Stimulated activated CD4-positive, alpha-beta T cell treated with anti-CD3 and anti-CD28 coated beads, Interleukin-15, amount 100 ng/mL, for 48 hours (primary cell): ENCODE measurements at regions not wholly inside any gene's neighbourhood (a gene's known extent, or its start where the extent isn't known, plus 50 kb on each side); places are given as distances from the start of the nearest gene placed in this dataset.

Experiments
- DNase-seq, 2 donors: peaks; one replicate each; pipeline ENCODE4 v3.0.0-alpha.2; 2020; ENCODE audit warnings: low read depth in 2 of 2

GRCh38 chr4:180866933-180867643 lies 1376.1 kb upstream of the TENM3 start:
- no peak for DNase-seq

DNA sequence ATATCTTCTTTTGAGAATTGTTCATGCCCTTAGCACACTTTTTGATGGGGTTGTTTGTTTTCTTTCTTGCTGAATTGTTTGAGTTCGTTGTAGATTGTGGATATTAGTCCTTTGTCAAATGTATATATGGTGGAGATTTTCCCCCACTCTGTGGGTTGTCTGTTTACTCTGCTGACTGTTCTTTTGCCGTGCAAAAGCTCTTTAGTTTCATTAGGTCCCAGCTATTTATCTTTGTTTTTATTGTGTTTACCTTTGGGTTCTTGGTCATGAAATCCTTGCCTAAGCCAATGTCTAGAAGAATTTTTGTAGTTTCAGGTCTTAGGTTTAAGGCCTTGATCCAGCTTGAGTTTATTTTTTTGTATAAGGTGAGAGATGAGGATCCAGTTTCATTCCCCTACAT lies 1372.6 kb upstream of the TENM3 start:
- DNase-seq, result no peak

DNA sequence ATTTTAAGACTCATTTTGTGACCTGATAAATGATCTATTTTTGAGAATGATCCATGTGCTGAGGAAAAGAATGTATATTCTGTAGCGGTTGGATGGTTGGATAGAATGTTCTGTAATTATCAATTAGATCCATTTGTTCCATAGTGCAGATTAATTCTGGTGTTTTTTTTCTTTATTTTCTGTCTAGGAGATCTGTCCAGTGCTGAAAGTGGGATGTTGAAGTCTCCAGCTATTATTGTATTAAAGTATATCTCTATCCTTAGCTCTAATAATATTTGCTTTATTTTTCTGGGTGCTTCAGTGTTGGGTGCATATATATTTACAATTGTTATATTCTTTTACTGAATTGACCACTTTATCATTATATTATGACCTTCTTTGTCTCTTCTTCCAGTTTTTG lies 1344.9 kb upstream of the TENM3 start:
- no peak for DNase-seq

DNA sequence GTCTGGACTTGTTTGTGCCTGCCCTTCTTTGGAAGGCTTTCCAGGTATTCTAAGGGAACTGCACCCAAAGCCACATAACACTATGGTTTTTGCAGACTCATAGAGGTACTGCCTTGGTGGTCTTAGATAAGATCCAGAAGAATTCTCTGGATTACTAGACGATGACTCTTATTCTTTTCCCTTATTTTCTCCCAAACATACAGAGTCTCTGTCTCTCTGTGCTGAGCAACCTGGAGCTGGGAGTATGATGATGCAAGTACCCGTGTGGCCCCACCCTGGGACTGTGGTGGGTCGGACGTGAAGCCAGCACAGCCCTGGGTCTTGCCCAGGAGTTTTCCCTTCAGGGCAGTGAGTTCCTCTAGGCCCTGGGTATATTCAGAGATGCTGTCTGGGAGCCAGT lies 1342.4 kb upstream of the TENM3 start:
- DNase-seq, result no peak

GRCh38 chr4:180909279-180909678 lies 1333.9 kb upstream of the TENM3 start:
- DNase-seq, result no peak

- no peak for DNase-seq
Observed at GRCh38 chr4:180913750-180914149, 1329.5 kb upstream of the TENM3 start.

- no peak for DNase-seq
Observed at GRCh38 chr4:180923486-180923885, 1319.7 kb upstream of the TENM3 start.

DNA sequence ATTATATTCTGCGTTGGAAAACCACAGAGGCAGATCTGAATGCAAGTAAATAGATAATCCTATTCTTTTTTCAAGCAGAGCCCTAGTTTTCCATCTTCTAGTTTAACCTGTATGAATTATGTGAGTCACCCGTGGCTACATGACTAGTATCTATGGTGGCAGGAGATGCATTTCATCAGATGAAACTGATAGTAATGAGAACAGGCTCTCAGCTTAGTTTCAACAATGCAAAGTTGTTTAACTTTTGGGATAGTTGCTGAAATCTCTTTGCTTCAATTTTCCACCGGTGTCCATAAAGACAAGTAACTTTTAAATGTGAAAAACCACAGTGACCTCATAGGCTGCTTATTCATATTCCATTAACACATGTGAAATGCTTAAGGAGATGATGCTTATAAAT lies 1317.4 kb upstream of the TENM3 start:
- no peak for DNase-seq

DNA sequence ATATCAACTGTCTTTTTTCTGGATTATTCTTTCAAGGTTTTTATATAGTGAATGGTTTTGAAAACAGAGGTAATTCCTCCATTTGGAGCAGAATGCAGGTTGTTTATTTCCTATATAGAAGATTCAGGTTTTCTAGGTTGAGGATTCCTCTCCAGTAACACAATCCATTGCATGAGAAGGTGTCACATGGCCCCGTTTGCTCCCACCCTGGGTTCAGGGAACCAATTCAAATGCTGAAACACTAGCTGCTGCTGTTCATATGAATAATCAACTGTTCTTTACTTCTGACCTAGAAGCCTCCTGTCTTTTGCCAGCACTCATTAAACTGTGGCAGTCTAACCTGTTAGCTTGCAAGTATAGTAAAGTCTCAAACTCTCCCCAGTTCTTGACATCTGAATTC lies 1316.9 kb upstream of the TENM3 start:
- DNase-seq, result no peak

DNA sequence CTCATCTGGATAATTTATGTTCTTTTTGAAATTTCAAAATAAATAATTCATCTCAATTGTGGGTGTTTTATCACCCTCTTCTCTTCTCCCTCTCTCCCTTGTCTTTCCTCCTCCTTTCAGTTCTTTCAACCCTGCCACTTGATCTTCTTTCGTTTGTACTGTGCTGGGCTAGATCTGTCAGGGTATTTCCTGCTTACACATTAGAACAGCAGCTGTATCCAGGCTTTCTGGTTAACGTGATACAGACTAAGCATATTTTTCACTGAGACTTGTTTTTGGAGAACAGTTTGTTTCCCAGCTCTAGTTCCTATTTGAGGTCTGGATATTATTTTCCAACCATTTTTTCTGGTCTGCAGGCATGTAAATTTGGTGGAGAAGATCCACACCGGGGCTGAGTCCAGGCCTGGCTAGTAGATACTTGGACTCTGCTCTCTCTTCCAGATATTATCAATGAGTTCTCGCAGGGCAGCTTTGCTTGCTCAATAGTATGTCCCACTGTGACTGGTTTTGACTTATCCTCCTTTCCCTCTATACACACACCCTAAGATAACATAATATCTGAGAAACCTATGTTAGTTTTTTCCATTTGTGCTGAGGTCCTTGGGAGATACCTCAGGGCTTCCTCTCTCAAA lies 1310.7 kb upstream of the TENM3 start:
- no peak for DNase-seq

GRCh38 chr4:180937083-180937482 lies 1306.1 kb upstream of the TENM3 start:
- DNase-seq, result no peak

DNA sequence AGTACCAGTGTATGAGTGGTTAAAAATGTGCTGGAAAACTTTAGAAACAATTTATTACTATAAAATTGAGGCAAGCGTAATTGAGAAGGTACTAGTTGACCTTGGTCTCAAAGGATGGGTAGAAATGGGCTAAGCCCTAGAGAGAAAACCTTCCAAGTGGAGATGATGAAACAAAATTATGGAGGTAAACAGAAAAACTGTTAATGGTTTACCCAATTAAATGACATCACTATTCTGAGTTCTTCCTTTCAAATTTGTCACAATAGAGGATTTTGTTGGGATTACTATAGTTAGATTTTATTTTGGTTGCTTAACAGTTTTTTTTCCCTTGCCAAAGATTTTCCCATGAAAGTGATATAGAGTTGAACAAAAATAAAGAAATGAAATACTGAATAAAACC lies 1302.5 kb upstream of the TENM3 start:
- DNase-seq, result no peak

DNA sequence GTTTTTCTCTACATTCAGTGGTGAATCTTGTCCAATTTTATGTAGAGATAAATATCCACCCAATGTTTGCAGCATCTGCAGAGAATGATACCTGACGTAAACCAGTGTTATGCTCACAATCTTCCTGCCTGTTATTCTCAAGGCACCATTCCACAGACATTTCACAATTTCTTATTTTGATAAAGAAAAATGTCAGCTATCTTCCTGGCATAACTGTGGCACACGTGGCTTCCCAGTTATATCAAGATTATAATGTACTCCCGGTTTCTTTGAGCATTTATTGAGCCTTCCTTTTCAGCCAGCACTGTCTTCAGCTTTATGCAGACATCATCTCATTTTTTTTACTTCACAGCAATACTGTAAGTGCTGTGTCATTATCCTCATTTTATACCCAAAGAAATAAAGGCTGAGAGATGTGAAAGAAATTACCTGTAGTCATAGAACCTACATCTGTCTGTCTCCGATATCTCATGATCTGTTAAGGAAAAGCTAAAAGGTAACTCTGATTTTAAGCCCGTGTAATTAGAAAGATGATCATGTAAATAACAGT lies 1300.8 kb upstream of the TENM3 start:
- no peak for DNase-seq

DNA sequence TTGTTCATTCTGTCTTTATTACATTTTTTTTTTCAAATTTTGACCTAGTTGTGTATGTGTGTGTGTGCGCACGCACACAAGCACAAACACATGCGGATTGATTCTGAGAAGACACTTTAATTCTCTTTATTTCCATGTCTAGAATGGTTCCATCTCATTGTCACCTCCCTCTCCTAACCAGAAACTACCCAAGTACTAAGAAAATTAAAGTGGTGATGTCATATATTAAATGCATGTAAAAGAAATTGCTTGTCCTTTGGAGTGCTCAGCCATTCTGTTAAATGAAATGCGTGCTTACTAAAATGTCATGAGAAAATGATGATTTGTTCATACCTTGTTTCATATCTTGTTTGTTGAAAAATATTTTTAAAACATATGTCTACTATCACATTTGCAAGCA lies 1297.0 kb upstream of the TENM3 start:
- DNase-seq, result no peak

GRCh38 chr4:180947425-180947824 lies 1295.8 kb upstream of the TENM3 start:
- no peak for DNase-seq

- DNase-seq, result no peak
Observed at GRCh38 chr4:180949424-180950213, 1293.6 kb upstream of the TENM3 start.

GRCh38 chr4:180950377-180950776 lies 1292.8 kb upstream of the TENM3 start:
- DNase-seq, result no peak

GRCh38 chr4:180951312-180951711 lies 1291.9 kb upstream of the TENM3 start:
- DNase-seq, result no peak

GRCh38 chr4:180953572-180953971 lies 1289.6 kb upstream of the TENM3 start:
- no peak for DNase-seq

GRCh38 chr4:180960743-180961401 lies 1282.3 kb upstream of the TENM3 start:
- DNase-seq, result no peak

DNA sequence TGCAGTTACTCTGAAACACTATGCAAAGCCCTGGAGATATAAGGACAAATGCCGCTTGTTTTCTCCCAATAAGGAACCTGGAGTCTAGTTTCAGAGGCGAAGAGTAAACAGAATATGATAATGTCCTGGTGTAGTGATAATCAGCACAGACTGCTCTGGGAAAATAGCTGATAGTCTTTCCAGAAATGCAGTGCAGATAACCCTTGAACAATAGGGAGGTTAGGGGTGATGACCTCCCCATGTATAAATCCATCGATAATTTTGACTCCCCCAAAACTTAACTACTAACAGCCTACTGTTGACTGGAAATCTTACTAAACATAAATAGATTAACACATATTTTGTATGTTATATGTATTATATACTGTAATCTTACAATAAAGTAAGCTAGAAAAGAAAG lies 1280.9 kb upstream of the TENM3 start:
- no peak for DNase-seq

GRCh38 chr4:180966312-180966711 lies 1276.9 kb upstream of the TENM3 start:
- no peak for DNase-seq
